ENCODE measurements at regions not wholly inside any gene's neighbourhood (a gene's known extent, or its start where the extent isn't known, plus 50 kb on each side); places are given as distances from the start of the nearest gene placed in this dataset.

DNA sequence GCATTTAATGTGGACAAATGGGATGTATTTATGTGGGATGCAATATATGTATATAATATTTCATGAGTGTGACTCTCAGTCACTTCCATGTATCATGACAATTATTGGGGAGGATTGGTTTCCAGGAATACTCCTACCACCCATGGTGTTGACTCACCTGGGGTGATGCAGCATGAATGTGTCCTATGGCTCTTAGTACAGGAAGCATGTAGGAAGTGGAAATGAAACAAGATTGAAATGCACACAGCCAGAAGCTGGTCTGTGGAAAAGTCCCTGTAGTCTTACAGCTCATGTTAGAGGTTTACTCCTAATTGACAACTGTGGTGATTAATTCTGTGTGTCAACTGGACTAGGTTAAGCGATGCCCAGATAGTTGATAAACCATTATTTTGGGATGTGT is 89.3 kb upstream of the HAAO start:
- TF ChIP-seq TAF1 (IDR thresholded peaks at IDR 0.05; ENCODE audit: borderline replicate concordance, insufficient read depth, low read length) (no peak), FOXP2 (optimal IDR thresholded peaks at IDR 0.05; ENCODE audit: borderline replicate concordance, extremely low read depth, extremely low read length, insufficient read depth) (no peak), SIN3A (IDR thresholded peaks at IDR 0.05; ENCODE audit: borderline replicate concordance, insufficient read depth, low read length) (no peak), POLR2AphosphoS5 (IDR thresholded peaks at IDR 0.05; ENCODE audit: low read depth, low read length) (no peak)
- TF ChIP-seq, protein P1, sequence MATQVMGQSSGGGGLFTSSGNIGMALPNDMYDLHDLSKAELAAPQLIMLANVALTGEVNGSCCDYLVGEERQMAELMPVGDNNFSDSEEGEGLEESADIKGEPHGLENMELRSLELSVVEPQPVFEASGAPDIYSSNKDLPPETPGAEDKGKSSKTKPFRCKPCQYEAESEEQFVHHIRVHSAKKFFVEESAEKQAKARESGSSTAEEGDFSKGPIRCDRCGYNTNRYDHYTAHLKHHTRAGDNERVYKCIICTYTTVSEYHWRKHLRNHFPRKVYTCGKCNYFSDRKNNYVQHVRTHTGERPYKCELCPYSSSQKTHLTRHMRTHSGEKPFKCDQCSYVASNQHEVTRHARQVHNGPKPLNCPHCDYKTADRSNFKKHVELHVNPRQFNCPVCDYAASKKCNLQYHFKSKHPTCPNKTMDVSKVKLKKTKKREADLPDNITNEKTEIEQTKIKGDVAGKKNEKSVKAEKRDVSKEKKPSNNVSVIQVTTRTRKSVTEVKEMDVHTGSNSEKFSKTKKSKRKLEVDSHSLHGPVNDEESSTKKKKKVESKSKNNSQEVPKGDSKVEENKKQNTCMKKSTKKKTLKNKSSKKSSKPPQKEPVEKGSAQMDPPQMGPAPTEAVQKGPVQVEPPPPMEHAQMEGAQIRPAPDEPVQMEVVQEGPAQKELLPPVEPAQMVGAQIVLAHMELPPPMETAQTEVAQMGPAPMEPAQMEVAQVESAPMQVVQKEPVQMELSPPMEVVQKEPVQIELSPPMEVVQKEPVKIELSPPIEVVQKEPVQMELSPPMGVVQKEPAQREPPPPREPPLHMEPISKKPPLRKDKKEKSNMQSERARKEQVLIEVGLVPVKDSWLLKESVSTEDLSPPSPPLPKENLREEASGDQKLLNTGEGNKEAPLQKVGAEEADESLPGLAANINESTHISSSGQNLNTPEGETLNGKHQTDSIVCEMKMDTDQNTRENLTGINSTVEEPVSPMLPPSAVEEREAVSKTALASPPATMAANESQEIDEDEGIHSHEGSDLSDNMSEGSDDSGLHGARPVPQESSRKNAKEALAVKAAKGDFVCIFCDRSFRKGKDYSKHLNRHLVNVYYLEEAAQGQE (IDR thresholded peaks at IDR 0.05; ENCODE audit: insufficient read depth in 1 of 2, low read depth in 2 of 2, low read length in 2 of 2): no peak

DNA sequence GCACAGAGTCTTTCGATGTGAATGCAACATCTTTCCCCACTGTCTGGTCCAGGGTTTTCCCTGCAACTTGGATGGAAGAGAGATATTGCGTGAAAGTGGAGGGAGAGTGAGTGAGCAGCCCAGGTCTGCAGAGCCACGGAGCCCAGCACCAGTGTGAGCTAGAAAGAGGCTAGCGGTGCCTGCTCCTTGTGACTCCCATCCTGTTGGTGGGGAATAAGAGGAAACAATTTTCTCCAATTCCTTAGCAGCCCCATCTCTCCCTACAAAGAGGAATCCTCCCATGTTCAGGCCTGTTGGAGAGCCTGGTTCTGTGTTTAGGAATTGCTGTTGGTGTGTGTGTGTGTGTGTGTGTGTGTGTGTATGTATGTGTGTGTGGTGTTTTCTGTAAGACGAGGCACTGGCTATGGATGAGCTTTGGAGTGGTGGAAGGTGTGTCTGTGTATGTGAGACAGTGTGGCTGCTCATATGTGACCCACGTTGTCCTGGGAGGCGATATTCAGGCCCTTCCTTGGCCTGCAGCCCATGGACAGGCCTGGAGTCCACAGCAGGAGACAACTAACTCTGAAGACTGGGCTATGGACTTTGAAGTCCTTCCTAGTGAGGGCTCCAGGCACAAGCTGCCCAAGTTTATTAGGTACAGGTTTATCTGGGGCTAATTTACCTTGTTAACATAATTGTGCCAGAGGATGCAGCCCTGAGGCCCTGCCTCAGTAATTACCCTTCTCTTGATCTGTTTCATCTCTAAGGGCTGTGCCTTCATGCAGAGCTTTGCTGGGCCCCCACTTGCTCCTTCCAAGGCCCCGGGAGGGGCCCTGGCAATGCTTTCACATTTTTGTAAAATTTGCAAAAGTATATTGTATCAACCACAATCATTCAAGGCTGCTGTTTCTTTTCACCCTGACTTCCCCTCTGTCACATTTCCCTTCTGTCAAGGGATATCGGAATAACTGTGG is 88.6 kb upstream of the HAAO start:
- TF ChIP-seq POLR2AphosphoS5 (IDR thresholded peaks at IDR 0.05; ENCODE audit: low read depth, low read length): no peak
- TF ChIP-seq FOXP2 (optimal IDR thresholded peaks at IDR 0.05; ENCODE audit: borderline replicate concordance, extremely low read depth, extremely low read length, insufficient read depth): no peak
- no peak for TF ChIP-seq TAF1 (IDR thresholded peaks at IDR 0.05; ENCODE audit: borderline replicate concordance, insufficient read depth, low read length)
- TF ChIP-seq SIN3A (IDR thresholded peaks at IDR 0.05; ENCODE audit: borderline replicate concordance, insufficient read depth, low read length): no peak
- TF ChIP-seq, protein P1 (IDR thresholded peaks at IDR 0.05; ENCODE audit: insufficient read depth in 1 of 2, low read depth in 2 of 2, low read length in 2 of 2): no peak

DNA sequence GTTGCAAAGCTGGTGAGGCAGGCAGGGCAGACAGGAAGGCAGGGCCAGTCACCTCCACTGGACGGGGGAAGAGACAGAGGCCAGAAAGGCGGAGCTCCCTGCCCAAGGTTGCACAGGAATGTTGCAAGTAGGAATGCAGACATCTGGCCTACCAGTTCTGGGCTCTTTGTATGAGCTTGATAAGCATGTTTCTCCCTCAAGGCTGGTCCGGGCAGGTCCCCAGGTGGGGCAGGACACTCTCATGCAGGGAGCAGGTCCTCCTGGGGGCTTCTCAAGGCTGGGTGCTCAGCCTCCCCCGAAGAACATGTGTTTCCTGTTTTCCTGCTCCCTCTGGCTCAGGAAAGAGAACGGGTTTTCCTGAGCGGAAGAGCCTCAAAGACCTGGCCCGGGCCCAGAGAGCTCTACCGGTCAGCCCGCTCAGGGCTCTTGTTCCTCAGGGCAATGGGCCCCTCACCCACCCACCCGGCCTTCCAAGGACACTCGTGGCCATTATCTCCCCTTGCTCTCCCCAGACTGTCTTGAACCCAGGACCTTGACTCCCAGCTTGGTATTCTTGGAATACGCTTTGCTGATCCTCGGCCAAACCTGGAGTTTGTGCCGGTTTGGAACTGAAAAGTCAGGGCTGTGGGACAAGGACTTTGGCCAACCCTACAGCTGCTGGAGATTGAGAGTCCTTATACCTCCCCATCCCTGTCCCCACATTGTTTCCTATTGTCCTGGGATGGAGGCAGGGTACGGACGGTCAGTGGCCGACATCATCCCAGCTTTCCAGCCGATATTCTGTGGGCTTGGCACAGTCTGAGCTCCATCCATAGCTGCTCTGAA is 87.7 kb upstream of the HAAO start:
- no peak for TF ChIP-seq SIN3A (IDR thresholded peaks at IDR 0.05; ENCODE audit: borderline replicate concordance, insufficient read depth, low read length)
- no peak for TF ChIP-seq TAF1 (IDR thresholded peaks at IDR 0.05; ENCODE audit: borderline replicate concordance, insufficient read depth, low read length)
- TF ChIP-seq FOXP2 (optimal IDR thresholded peaks at IDR 0.05; ENCODE audit: borderline replicate concordance, extremely low read depth, extremely low read length, insufficient read depth): no peak
- TF ChIP-seq, protein P1 (IDR thresholded peaks at IDR 0.05; ENCODE audit: insufficient read depth in 1 of 2, low read depth in 2 of 2, low read length in 2 of 2): no peak
- no peak for TF ChIP-seq POLR2AphosphoS5 (IDR thresholded peaks at IDR 0.05; ENCODE audit: low read depth, low read length)

- TF ChIP-seq POLR2AphosphoS5 (IDR thresholded peaks at IDR 0.05; ENCODE audit: low read depth, low read length) (no peak), SIN3A (IDR thresholded peaks at IDR 0.05; ENCODE audit: borderline replicate concordance, insufficient read depth, low read length) (no peak), FOXP2 (optimal IDR thresholded peaks at IDR 0.05; ENCODE audit: borderline replicate concordance, extremely low read depth, extremely low read length, insufficient read depth) (no peak), TAF1 (IDR thresholded peaks at IDR 0.05; ENCODE audit: borderline replicate concordance, insufficient read depth, low read length) (no peak)
- TF ChIP-seq, protein P1 (IDR thresholded peaks at IDR 0.05; ENCODE audit: insufficient read depth in 1 of 2, low read depth in 2 of 2, low read length in 2 of 2): no peak
These were observed 86.8 kb upstream of the HAAO start for GRCh38 chr2:42879121-42879705.

Data from PFSK-1 (cell line).